ENCODE measurements at regions not wholly inside any gene's neighbourhood (a gene's known extent, or its start where the extent isn't known, plus 50 kb on each side); places are given as distances from the start of the nearest gene placed in this dataset.
"Not testable (repeated sequence)": the region's sequence is repeated elsewhere in the genome, so short reads cannot be mapped to it uniquely, and the experiment has no call there.

DNA sequence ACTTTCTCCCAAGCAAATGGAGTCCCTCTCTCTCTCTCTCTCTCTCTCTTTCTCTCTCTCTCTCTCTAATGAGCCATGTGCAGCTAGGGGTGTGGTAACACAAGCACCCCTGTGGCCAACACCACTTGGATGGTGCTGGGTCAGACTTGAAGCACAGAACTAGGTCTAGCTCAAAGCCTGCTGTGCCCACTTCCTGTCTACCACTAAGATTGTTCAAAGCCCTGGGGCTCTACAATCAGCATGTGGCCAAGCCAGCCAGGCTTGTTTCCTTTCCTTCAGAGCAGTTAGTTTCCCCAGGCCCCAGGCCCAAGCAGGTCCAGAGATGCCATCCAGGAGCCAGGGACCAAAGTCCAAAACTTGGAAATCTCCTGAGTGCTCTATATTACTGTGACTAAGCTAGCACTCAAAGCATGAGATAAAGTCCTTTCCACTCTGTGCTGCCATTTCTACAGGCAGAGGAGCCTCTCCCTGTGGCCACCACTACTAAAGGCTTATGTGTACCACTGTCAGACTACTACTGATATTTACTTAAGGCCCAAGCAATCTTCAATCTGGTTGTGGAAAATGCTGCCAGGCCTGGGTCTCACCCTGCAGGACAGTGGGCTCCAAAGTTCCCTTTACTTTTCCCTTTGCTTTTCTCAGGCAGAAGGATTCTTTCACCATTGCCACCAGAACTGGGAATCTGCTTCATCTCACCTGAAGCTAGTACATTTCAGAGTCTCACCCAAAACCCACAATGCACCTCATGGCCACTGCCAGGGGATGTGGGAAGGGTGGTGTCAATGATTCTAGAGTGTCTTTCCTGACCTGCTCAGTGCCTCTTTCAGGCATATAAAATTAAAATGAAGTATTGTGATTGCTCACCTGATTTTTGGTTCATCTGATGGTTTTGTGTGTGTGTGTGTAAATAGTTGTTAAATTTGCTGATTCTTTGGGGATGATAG, 999.5 kb downstream of the NCAM2 start:
- DNase-seq: no peak
- no peak overlapping the region for H2AFZ ChIP-seq (ENCODE audit: low read length)

GRCh38 chr21:22019766-22020165, 1021.6 kb downstream of the NCAM2 start:
- no peaks in the 10 kb centered on the region for H3K4me1 ChIP-seq (ENCODE audit: low read length)
- no peaks in the 10 kb centered on the region for H4K20me1 ChIP-seq (ENCODE audit: insufficient read depth, low read depth, low read length)
- H3K36me3 ChIP-seq (ENCODE audit: insufficient read depth, low read length): no peaks in the 10 kb centered on the region
- DNase-seq: no peak
- H3K79me2 ChIP-seq (ENCODE audit: low read length): no peaks in the 10 kb centered on the region
- H3K27me3 ChIP-seq (ENCODE audit: low read length): no peaks in the 10 kb centered on the region
- H3K4me3 ChIP-seq (ENCODE audit: low read length): no peak overlapping the region
- no peak overlapping the region for H2AFZ ChIP-seq (ENCODE audit: low read length)
- H3K9ac ChIP-seq (ENCODE audit: low read length): no peak overlapping the region
- no peaks in the 10 kb centered on the region for H3K9me2 ChIP-seq (replicated peaks; ENCODE audit: insufficient read depth, low read length)
- peaks cover 28% of the 10 kb centered on the region for H3K9me3 ChIP-seq (ENCODE audit: low read length)
- no peak overlapping the region for H3K4me2 ChIP-seq (ENCODE audit: low read depth, low read length, poor library complexity, severe bottlenecking)
- no peak overlapping the region for H3K27ac ChIP-seq (ENCODE audit: low read length)

More for the DNA sequence above, 999.5 kb downstream of the NCAM2 start:
- Histone ChIP-seq H3K4me3 (ENCODE audit: low read length) (no peak overlapping the region), H3K4me2 (ENCODE audit: low read depth, low read length, poor library complexity, severe bottlenecking) (no peak overlapping the region), H3K36me3 (ENCODE audit: insufficient read depth, low read length) (no peaks in the 10 kb centered on the region), H3K9ac (ENCODE audit: low read length) (no peak overlapping the region), H3K9me2 (replicated peaks; ENCODE audit: insufficient read depth, low read length) (no peaks in the 10 kb centered on the region), H3K27me3 (ENCODE audit: low read length) (no peaks in the 10 kb centered on the region), H3K79me2 (ENCODE audit: low read length) (no peaks in the 10 kb centered on the region), H3K4me1 (ENCODE audit: low read length) (no peaks in the 10 kb centered on the region), H3K9me3 (ENCODE audit: low read length) (peaks cover 21% of the 10 kb centered on the region), H4K20me1 (ENCODE audit: insufficient read depth, low read depth, low read length) (no peaks in the 10 kb centered on the region), H3K27ac (ENCODE audit: low read length) (no peak overlapping the region)

GRCh38 chr21:22020221-22020620, 1022.0 kb downstream of the NCAM2 start:
- Histone ChIP-seq H3K9me3 (ENCODE audit: low read length) (peaks cover 30% of the 10 kb centered on the region), H4K20me1 (ENCODE audit: insufficient read depth, low read depth, low read length) (no peaks in the 10 kb centered on the region), H3K4me3 (ENCODE audit: low read length) (no peak overlapping the region), H3K27ac (ENCODE audit: low read length) (no peak overlapping the region), H3K27me3 (ENCODE audit: low read length) (no peaks in the 10 kb centered on the region), H3K4me2 (ENCODE audit: low read depth, low read length, poor library complexity, severe bottlenecking) (no peak overlapping the region), H3K9ac (ENCODE audit: low read length) (no peak overlapping the region), H3K36me3 (ENCODE audit: insufficient read depth, low read length) (no peaks in the 10 kb centered on the region), H3K79me2 (ENCODE audit: low read length) (no peaks in the 10 kb centered on the region), H3K4me1 (ENCODE audit: low read length) (no peaks in the 10 kb centered on the region), H3K9me2 (replicated peaks; ENCODE audit: insufficient read depth, low read length) (no peaks in the 10 kb centered on the region), H2AFZ (ENCODE audit: low read length) (no peak overlapping the region)
- no peak for DNase-seq

GRCh38 chr21:22023896-22024295, 1025.7 kb downstream of the NCAM2 start:
- H3K79me2 ChIP-seq (ENCODE audit: low read length); H3K9ac ChIP-seq (ENCODE audit: low read length); H3K4me2 ChIP-seq (ENCODE audit: low read depth, low read length, poor library complexity, severe bottlenecking); H2AFZ ChIP-seq (ENCODE audit: low read length); H3K27ac ChIP-seq (ENCODE audit: low read length); H4K20me1 ChIP-seq (ENCODE audit: insufficient read depth, low read depth, low read length); H3K4me3 ChIP-seq (ENCODE audit: low read length); H3K36me3 ChIP-seq (ENCODE audit: insufficient read depth, low read length); H3K4me1 ChIP-seq (ENCODE audit: low read length); H3K27me3 ChIP-seq (ENCODE audit: low read length); DNase-seq; H3K9me2 ChIP-seq (replicated peaks; ENCODE audit: insufficient read depth, low read length): not testable (repeated sequence)
- peaks cover 27% of the 10 kb centered on the region; the same call in 1 of the 2 replicates for H3K9me3 ChIP-seq (ENCODE audit: low read length)

GRCh38 chr21:22044431-22044830, 1046.2 kb downstream of the NCAM2 start:
- no peak overlapping the region for H3K27ac ChIP-seq (ENCODE audit: low read length)
- no peak overlapping the region for H3K9ac ChIP-seq (ENCODE audit: low read length)
- no peak for DNase-seq
- H3K27me3 ChIP-seq (ENCODE audit: low read length): no peaks in the 10 kb centered on the region
- no peak overlapping the region for H2AFZ ChIP-seq (ENCODE audit: low read length)
- no peaks in the 10 kb centered on the region for H3K4me1 ChIP-seq (ENCODE audit: low read length)
- H3K4me2 ChIP-seq (ENCODE audit: low read depth, low read length, poor library complexity, severe bottlenecking): no peak overlapping the region
- no peak overlapping the region for H3K4me3 ChIP-seq (ENCODE audit: low read length)
- no peaks in the 10 kb centered on the region for H3K9me2 ChIP-seq (replicated peaks; ENCODE audit: insufficient read depth, low read length)
- no peaks in the 10 kb centered on the region for H3K79me2 ChIP-seq (ENCODE audit: low read length)
- no peaks in the 10 kb centered on the region for H4K20me1 ChIP-seq (ENCODE audit: insufficient read depth, low read depth, low read length)
- H3K36me3 ChIP-seq (ENCODE audit: insufficient read depth, low read length): no peaks in the 10 kb centered on the region
- peaks cover 55% of the 10 kb centered on the region for H3K9me3 ChIP-seq (ENCODE audit: low read length)

DNA sequence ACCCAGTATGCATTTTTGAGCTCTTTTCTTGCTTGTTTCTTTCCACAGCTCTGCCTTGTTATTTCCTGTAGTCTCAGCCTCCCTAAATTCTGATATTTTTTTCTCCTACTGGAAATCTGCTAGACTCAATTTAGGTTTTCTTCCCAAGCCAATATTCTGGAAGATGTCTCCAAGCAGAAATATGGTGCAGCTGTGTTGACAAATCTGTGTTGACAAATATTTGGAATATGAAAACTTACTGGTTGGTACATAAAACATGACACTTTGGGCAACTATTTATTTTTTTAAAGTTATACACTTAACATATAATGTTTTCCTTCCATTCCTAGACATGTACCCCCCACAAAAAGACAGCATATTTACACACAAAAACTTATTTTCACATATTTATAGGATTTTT, 1048.4 kb downstream of the NCAM2 start:
- Histone ChIP-seq H3K9me2 (replicated peaks; ENCODE audit: insufficient read depth, low read length) (no peaks in the 10 kb centered on the region), H3K79me2 (ENCODE audit: low read length) (no peaks in the 10 kb centered on the region), H3K9me3 (ENCODE audit: low read length) (peaks cover 37% of the 10 kb centered on the region), H3K4me3 (ENCODE audit: low read length) (no peak overlapping the region), H3K4me2 (ENCODE audit: low read depth, low read length, poor library complexity, severe bottlenecking) (no peak overlapping the region), H3K27ac (ENCODE audit: low read length) (no peak overlapping the region), H3K9ac (ENCODE audit: low read length) (no peak overlapping the region), H3K27me3 (ENCODE audit: low read length) (no peaks in the 10 kb centered on the region), H2AFZ (ENCODE audit: low read length) (no peak overlapping the region), H3K36me3 (ENCODE audit: insufficient read depth, low read length) (no peaks in the 10 kb centered on the region), H4K20me1 (ENCODE audit: insufficient read depth, low read depth, low read length) (no peaks in the 10 kb centered on the region), H3K4me1 (ENCODE audit: low read length) (no peaks in the 10 kb centered on the region)
- DNase-seq: no peak

GRCh38 chr21:22056904-22057303, 1058.7 kb downstream of the NCAM2 start:
- DNase-seq: no peak
- Histone ChIP-seq H3K9me2 (replicated peaks; ENCODE audit: insufficient read depth, low read length) (no peaks in the 10 kb centered on the region), H3K36me3 (ENCODE audit: insufficient read depth, low read length) (no peaks in the 10 kb centered on the region)

DNA sequence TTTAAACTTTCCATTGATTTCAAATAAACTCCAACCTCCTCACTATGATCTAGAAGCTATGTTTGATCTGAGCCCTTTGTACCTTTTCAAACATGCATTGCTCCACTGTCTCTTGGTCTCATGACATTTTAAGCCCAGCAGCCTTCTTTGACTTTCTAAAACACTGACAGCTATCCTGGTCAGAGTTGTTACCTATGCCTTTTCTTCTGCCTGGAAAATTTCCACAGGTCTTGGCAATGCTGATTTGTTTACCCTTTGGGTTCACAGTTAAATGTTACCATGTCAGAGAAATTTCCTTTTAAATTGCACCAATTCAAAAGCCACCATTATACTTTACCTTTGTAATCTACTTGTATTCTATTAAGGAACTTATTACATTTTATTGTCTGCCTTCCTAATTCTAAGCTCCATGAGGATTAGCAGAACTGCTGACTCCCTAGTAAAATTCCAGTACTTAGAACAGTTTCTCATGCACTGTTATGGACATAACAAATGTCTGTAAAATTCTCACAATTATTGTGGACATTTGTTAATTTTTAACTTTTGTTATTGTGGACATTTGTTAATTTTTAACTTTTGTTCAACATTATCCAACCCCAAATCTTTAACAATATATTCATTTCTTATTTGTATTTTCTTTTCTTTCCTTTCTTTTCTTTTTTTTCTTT, 1064.4 kb downstream of the NCAM2 start:
- no peak overlapping the region for H3K4me3 ChIP-seq (ENCODE audit: low read length)
- peaks cover 47% of the 10 kb centered on the region for H3K9me3 ChIP-seq (ENCODE audit: low read length)
- no peaks in the 10 kb centered on the region for H4K20me1 ChIP-seq (ENCODE audit: insufficient read depth, low read depth, low read length)
- no peaks in the 10 kb centered on the region for H3K27me3 ChIP-seq (ENCODE audit: low read length)
- H3K4me2 ChIP-seq (ENCODE audit: low read depth, low read length, poor library complexity, severe bottlenecking): no peak overlapping the region
- no peaks in the 10 kb centered on the region for H3K9me2 ChIP-seq (replicated peaks; ENCODE audit: insufficient read depth, low read length)
- no peak overlapping the region for H2AFZ ChIP-seq (ENCODE audit: low read length)
- DNase-seq: no peak
- no peak overlapping the region for H3K9ac ChIP-seq (ENCODE audit: low read length)
- H3K27ac ChIP-seq (ENCODE audit: low read length): no peak overlapping the region
- no peaks in the 10 kb centered on the region for H3K4me1 ChIP-seq (ENCODE audit: low read length)
- H3K36me3 ChIP-seq (ENCODE audit: insufficient read depth, low read length): no peaks in the 10 kb centered on the region
- no peaks in the 10 kb centered on the region for H3K79me2 ChIP-seq (ENCODE audit: low read length)

More at GRCh38 chr21:22056904-22057303, 1058.7 kb downstream of the NCAM2 start:
- Histone ChIP-seq H3K4me2 (ENCODE audit: low read depth, low read length, poor library complexity, severe bottlenecking) (no peak overlapping the region), H3K4me1 (ENCODE audit: low read length) (no peaks in the 10 kb centered on the region), H3K27ac (ENCODE audit: low read length) (no peak overlapping the region), H3K79me2 (ENCODE audit: low read length) (no peaks in the 10 kb centered on the region), H4K20me1 (ENCODE audit: insufficient read depth, low read depth, low read length) (no peaks in the 10 kb centered on the region), H3K27me3 (ENCODE audit: low read length) (no peaks in the 10 kb centered on the region), H3K4me3 (ENCODE audit: low read length) (no peak overlapping the region), H3K9me3 (ENCODE audit: low read length) (peaks cover 33% of the 10 kb centered on the region; the same call in 1 of the 2 replicates), H2AFZ (ENCODE audit: low read length) (no peak overlapping the region), H3K9ac (ENCODE audit: low read length) (no peak overlapping the region)

All from Karpas-422 (cell line).